GM23338 (cell line): ENCODE measurements at regions not wholly inside any gene's neighbourhood (a gene's known extent, or its start where the extent isn't known, plus 50 kb on each side); places are given as distances from the start of the nearest gene placed in this dataset.

ENCODE experiments used
- CTCF ChIP-seq, 2 experiments: fragments of 200-600 bp in 1 of 2; sonication (generic) in 1 of 2; conservative IDR thresholded peaks; 2 replicates each; pipeline versions ENCODE4 v1.5.1 to v1.6.1; 2016 to 2017; ENCODE audit warnings: antibody characterized with exemption in 2 of 2, low read depth in 2 of 2, mild to moderate bottlenecking in 2 of 2, moderate library complexity in 1 of 2
- ETS1 ChIP-seq: IDR thresholded peaks from 2 replicates; pipeline ENCODE4 v1.6.1; 2016; ENCODE audit warnings: antibody characterized with exemption
- EZH2 ChIP-seq: fragments of 200-600 bp; sonication (generic); IDR thresholded peaks from one replicate; pipeline ENCODE4 v1.8.0; 2017; ENCODE audit warnings: antibody characterized with exemption, mild to moderate bottlenecking, low read depth; ENCODE audit not compliant: unreplicated experiment
- JUNB ChIP-seq: IDR thresholded peaks from one replicate; pipeline ENCODE4 v1.6.1; 2016; ENCODE audit warnings: antibody characterized with exemption; ENCODE audit not compliant: unreplicated experiment

GRCh38 chr18:28712796-28713425 is 536.0 kb upstream of the CDH2 start:
- TF ChIP-seq CTCF (conservative IDR thresholded peaks at IDR 0.05; ENCODE audit: low read depth in 2 of 2) (no peak), EZH2 (no peak), JUNB (no peak), ETS1 (no peak)
